ENCODE measurements at regions not wholly inside any gene's neighbourhood (a gene's known extent, or its start where the extent isn't known, plus 50 kb on each side); places are given as distances from the start of the nearest gene placed in this dataset.

DNA sequence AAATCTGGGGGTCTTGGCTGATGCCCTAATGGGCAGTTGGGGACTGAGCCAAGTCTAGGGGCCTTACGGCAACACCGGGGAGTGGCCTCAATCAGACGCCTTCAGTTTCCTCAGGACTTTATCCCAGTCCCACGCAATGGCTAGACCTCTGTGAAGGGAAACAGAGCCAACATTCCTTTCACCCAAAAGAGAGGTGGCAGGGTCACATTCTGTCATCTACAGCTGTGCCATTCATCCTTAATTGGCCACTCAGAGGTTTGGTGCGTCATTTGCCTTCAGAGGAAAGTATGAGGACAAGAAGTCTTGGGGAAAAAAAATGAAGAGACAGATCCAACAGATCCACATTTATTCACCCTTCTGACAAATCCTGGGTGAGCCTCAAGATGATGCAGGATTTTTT, 166.9 kb upstream of the AVPR1A start:
- DNase-seq, result no peak

DNA sequence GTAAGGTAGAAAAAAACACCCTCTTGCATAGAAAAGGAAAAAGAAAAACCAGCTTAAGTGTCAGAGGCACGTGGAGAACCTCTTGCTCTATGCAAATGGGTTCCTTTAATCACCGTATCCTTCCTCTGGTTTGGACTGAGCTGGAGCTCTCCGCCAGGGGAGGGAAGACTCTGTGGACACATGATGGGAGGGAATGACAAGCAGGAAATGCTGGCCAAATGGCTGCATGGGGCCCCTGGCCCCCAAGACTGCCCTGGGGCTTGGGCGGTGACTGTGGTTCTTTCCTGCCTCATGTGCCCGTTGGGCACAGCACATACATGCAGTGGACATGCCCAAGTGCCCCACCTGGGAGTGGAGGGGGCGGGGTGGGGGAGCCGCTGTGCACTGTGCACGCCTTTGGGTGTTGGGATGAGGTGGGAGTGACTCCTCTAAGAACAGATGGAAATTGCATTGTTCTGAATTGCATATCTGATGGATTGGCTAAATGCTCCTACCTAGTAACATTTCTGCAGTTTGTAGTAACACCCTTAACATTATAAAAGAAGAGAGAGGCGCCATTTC, 166.4 kb upstream of the AVPR1A start:
- DNase-seq, result no peak

DNA sequence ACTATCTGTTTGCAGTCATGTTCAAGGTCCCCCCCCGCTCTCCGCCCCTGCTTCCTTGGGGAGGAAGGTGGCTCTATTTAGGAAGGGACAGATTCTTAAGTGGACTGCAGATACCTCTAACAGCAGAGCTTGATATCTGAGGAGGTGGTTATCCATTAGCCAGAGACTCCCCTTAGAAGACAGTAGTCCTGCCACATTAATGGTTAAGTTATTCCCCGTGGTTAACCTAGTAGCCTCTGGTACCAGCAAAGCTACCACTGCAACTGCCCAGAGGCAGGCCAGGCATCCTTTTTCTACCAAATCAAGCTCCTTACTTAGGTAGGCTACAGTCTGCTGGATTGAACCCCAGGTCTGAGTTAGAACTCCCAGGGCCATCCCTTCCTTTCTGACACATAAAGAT, 162.1 kb upstream of the AVPR1A start:
- DNase-seq, result no peak

DNA sequence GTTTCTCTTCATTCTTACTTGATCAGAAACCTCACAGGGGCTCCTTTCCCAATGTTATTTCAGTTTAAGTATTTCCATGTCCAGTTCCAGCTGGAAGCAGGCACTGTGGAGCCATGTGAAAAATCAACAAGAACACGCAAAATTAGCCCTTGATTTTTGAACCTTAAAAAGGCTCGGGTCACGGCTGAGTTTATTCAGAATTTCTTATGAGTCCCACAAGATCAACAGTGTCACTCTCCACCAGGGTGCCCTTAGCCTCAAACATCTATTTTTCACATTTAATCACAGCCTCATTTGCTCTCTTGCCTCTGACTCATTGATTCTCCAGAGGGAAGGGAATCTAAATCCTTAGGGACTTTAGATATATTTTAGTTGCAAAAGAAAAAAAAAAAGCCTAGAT, 157.7 kb upstream of the AVPR1A start:
- DNase-seq, result no peak

DNA sequence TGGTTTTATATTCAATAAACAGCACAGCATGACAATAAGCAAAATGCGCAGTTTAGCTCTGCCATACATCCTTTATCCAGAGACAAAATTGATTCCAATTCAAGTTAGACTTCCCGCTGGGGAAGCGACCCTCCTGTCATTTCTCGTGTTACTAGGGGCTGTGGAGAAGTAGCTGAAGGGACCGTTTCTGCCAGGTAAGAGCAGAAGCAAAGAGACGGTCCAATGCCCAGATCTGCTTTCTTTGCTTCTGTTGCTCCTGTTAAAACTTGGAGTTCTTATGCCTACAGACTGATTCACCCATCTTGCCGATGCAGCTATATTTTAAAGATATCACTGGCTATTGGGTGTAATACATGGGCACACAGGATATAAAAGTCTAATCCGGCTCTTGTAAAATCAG, 156.8 kb upstream of the AVPR1A start:
- DNase-seq, result no peak

DNA sequence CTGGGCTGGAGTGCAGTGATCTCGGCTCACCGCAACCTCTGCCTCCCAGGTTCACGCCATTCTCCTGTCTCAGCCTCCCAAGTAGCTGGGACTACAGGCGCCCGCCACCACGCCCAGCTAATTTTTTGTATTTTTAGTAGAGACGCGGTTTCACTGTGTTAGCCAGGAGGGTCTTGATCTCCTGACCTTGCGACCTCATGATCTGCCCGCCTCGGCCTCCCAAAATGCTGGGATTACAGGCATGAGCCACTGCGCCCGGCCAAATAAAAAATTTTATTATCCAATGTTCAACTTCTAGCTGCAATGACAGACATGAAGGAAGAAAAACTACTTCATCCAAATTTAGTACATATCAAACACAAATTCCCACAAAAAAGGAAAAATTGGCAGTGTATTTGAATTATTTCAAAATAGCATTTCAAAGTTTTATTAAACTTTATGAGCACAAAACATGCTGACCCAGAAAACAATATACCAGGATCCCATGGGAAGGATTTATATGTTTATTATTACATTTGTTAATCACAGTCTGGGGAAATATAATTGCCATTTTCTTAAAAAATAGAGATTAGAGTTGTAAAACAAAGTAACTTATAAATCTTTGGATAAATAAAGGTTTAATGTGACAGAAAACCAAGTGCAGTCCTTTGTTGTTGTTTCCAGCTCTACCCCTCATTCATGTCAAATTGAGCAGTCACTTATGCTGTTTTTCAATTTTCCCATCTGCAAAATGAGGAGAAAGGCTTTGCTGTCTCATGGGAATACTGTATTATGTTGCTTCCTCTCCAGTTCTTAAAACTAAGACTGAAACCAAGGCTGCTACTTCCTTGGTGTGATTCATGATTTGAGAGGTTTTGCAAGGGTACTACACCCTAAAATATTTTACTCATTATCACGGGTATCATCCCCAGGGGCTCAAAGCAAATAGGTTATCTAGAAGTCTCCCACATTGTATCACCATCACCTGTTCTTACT, 155.2 kb upstream of the AVPR1A start:
- DNase-seq, result no peak

DNA sequence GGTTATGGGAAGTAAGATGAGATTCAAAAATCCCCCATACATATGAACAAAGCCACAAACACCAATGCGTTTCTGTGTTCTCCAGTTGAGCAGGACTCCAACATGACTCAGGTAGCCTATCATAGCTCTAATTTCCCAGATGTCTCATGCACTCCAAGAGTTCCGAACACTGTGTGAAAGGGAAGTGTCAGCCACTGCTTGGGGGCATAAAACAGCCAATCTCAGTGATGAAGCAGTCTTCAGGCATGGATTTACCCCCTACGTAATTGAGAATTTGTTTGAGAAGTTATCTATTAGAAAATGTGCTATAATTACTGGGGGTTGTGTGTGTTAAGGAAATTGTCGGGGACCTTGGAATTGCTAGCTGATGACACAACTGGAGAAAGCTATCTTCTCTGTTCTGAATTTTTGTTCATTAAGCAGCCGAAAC, 153.9 kb upstream of the AVPR1A start:
- DNase-seq, result no peak

DNA sequence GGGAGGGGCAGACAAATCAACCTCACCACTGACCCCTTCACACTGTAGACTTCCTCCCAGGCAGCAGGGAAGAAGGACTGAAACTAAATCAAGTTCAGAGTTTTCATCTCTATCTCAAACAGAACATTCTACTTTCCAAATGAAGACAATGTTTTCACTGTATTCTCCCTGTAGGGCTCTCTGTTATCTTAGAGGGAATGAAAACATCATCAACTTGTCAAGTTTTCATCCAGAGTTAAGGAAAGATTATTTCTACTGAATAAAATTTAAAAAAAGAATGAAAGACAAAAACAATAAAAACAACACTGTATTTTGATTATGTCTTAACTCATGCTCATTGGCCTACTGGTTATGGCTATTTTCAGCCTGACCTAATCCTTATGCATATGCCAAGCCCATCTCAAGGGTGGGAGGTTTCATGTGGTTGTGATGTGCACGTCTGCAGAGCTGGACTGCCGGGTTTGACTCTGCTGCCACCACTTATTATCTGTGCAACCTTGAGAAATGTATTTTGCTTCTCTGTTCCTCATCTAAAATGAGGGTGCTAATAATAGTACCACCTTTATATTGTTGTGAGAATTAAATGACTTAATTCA, 152.0 kb upstream of the AVPR1A start:
- DNase-seq, result no peak

DNA sequence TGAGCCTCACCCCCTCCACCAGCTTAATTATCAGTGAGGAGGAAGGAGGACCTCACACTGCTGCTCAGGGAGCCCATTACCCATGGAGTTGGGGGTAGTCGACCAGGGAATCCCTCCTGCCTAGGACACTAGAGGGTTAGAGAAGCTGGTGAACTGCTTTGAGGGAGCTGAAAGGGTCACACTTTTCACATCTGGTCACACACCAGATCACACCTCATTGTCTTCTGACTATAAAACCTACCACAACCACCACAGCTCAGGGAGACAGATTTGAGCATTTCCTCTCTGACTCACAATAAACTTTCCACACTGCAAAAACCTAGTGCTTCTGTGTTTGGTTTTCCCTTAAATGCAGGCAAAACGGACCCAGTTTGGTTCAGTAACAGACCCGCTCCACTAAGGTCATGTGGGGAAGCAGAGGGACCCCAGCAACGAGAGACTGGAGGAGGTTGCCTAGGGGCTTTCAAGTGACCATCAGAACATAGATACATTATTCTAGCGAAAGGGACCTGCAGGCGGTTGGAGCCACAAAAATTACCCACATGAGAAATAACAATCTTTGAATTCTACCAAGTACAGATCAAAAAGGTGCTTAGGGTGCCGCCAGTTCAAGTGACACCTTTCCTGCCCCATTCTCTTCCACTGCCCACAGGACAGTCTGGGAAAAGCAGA, 151.4 kb upstream of the AVPR1A start:
- no peak for DNase-seq

DNA sequence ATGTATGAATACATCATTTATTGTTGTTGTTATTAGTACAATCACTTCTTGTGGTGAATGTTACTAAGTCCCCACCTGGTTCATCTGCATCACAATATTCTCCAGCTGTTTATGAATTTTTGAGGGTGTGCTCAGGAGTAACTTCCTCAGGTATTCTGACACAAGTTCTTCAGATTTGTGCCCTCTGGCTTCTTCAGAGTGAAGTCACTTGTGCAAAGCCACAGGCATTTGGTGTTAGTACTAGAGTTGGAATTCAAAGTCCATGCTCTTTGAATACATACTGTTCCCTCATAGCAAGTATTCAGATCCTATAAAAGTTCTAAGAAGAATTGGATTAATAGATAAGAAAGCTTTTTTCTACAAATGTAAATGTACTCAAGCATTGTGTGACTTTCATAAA, 150.3 kb upstream of the AVPR1A start:
- no peak for DNase-seq

DNA sequence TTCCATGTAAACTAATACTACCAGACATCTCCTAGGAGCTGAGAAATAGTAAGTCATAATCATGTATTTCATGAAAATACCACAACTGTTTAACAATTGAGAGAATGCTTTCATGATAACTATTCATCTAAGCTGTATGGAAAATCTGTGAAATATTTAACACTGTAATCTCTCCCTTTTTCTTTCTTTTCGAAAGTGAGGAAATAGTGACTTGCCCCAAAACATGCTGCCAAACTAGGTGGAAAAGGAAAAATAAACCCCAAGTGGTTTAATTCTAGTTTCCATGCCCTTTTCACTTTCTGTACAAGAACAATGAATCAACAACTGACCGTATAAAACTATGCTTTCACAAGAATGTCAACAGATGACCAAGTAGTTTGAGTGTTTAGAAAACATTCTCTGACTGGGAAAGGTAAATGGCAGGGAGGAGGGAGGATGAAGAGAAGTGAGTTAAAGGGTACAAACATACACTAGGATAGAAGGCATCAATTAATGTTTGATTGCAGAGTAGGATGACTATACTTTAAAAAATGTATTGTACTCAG, 147.5 kb upstream of the AVPR1A start:
- no peak for DNase-seq

DNA sequence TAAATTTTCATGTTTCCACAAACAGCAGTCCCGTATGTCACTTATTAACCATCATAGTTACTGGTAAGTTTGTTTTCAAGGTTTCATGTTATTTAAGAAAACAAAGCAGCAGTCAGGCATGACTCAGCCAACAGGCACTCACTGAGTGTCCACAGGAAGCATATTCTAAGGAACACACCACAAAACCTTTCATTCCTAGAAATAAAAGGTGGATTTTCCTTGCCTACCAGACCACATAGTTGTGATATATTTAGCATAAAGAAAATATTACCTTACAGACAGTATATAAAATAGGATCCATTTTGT, 143.3 kb upstream of the AVPR1A start:
- no peak for DNase-seq

DNA sequence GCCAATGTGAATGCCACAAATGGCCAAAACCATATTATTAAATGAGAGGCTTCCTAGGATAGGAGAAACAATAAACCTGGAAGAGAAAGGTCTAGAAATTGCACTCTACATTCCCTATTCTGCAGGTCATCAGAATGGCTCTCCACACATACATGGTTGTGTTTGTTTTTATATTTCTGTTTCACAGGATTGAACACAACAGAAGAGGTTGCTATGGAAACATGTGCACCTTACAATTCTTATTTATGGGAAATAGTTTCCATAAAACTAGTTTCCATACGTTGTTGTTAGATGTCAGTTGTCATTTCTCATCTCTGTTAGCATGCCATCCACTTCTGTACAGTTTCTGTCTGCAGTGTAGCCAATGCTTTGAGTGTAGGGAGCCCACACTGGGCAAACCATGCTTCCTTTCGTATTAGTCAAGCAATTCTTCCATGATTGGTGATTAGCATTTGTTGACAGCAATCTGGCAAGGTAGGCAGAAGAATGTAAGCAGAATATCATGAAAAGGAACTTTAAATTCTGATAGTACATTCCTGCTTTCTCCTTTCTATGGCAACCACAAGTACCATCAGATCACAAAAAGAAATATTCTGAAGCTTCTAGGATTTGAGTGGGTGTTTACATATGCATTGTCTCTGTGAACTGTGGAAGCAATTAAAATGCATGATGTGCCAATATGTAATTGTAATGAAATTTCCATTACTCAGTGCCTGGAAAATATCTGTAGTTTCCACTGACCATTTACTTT, 141.6 kb upstream of the AVPR1A start:
- DNase-seq, result no peak

DNA sequence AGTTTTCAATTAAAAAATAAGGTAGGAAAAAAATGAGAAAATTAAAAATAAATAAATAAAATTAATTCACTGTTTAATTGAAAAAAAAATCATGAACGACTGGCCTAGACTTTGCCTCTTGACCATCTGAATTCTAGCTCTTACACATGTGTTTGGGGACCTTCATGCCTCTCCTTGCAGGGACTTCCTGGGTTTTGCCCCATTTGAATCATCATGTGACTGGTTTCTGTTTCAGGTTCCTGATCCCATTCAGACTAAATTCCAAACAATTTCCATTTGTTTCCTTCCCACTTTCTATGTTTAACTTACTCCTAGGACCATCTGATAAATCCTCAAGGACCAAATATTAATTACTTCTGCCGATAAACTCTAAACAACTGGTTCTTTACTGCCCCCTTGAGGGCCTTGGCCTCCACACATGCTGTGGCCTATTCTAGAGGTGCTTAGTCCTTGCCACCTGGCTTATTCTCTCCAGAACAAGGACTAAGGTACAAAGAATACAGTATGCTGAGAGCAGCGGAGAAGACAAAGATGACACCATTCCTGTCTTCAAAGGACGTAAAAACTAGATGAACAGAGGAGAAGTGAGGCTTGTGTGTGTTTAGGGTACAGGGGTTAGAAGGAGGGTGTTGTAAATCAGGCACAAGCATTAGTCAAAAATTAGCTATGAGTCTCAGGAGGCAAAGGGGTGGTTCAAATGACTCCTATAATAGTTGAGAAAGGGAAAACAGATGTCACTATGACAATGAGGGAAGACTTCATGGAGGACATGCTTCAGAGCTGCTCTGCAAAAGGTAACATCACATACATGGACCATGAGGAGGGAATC, 125.8 kb upstream of the AVPR1A start:
- DNase-seq, result peak; percentile 54

DNA sequence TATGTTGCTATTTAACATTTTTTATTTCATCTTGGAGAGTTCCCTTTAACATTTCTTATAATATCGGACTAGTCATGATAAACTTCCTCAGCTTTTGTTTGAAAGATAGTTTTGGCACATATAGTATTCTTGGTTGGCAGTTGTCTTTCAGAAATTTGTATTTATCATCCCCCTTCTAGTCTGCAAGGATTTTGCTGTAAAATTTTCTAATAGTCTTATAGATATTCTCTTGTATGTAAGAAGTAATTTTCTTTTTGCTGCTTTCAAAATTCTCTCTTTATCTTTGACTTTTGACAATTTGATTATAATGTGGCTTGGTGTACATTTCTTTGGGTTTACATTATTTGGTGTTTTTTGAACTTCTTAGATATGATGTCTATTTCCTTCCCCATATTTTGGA, 116.0 kb upstream of the AVPR1A start:
- DNase-seq, result no peak

DNA sequence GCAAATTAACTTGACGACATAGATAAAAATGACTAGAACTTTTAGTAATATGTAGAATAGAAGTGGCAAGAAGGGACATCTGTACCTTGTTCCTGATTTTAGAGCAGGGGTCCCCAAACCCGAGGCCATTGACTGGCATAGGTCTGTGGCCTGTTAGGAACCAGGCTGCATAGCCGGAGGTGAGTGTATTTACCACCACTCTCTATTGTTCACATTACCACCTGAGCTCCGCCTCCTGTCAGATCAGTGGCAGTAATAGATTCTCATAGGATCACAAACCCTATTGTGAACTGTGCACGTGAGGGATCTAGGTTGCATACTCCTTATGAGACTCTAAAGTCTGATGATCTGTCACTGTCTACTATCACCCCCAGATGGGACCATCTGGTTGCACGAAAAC, 113.6 kb upstream of the AVPR1A start:
- no peak for DNase-seq

DNA sequence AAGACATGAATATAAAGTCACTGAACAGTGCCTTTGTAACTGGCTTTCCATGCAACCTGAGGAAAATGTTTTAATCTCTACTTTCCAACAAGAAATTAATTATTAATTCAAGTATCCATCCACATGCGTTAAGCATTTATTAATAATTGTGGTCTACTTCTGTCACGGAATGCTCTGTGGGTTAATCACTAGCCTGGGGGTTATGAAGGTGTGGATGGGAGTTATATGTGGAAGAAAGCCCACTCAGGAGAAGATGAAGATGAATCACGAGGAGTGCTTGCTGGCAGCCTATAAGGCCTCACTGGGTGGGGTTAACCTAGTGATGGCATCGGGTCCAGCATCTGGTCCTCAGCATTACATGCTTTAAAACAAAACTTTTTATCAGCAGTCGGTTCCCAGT, 99.5 kb upstream of the AVPR1A start:
- DNase-seq, result no peak

DNA sequence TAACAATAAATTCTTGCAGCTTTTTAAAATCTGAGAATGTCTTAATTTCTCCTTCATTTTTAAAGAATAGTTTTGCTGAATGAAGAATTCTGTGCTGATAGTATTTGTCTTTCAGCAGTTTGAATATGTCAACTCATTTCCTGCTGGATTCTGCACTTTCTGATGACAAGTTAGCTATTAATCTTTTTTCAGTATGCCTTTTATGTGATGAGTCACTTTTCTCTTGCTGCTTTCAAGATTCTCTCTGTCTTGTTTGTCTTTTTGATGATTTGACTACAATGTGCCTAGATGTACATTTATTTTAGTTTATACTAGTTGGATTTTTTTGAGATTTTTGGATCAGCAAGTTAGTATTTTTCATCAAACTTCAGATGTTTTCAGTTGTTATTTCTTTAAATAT, 87.9 kb upstream of the AVPR1A start:
- DNase-seq, result no peak

DNA sequence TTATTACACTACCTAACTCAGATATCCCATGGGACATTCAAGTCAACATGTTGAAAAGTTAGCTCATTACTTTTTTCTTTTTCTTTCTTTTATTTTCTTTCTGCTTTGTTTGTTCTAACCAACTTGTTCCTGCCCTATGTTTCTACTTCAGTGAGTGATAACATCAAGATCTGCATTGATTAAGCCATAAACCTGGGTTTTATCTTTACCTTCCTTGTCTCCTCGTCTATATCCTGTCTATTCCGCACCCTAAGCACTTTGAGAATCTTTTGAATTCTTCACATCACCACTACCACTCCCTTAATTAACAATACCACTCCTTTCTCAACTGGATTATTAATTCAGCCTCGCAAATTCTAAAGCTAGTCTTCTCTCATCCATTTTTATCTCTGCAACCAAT, 81.9 kb upstream of the AVPR1A start:
- no peak for DNase-seq

DNA sequence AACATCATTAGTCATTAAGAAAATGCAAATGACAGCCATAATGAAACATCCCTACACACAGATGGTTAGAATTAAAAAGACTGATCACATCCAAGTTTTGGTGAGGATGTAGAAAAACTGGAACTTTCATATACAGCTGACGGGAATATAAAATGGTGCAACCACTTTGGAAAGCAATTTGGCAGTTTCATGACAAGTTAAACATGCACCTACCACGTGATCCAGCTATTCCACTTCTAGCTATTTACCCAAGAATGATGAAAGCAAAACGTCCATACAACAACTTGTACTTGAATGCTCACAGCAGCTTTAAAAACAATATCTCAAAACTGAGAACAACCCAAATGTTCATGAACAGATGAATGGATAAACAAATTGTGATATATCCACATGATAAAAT, 77.9 kb upstream of the AVPR1A start:
- no peak for DNase-seq

DNA sequence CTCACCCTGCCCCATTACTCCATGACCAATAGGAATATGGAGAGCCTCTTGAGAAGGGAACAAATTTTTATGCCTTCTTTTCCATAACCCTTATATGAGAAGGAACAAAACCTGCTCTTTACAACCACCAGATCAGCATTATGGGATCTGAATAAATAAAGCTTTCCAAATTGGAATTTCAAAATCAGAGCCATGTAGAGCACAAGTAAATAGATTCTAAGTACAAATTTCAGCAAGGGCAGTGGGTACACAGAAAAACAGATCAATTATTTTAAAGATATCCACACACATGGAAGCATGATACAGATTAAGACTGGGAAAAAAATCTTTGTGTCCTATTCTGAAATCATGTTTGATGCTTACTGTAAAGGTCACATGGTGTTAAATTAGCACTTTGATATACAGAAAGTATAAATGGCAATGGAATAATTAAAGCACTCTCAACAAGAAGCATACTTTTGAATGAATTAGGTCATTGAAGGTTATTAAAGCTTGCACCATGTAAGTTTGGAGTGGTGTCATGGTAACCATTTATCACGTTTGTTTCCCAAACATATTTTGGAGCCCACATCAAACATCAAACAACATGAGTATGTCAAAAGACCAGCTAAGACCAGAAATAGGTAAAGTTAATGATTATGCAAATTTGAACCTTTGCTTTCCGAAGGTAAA, 75.9 kb upstream of the AVPR1A start:
- DNase-seq, result no peak
